ENCODE measurements at regions not wholly inside any gene's neighbourhood (a gene's known extent, or its start where the extent isn't known, plus 50 kb on each side); places are given as distances from the start of the nearest gene placed in this dataset.

DNA sequence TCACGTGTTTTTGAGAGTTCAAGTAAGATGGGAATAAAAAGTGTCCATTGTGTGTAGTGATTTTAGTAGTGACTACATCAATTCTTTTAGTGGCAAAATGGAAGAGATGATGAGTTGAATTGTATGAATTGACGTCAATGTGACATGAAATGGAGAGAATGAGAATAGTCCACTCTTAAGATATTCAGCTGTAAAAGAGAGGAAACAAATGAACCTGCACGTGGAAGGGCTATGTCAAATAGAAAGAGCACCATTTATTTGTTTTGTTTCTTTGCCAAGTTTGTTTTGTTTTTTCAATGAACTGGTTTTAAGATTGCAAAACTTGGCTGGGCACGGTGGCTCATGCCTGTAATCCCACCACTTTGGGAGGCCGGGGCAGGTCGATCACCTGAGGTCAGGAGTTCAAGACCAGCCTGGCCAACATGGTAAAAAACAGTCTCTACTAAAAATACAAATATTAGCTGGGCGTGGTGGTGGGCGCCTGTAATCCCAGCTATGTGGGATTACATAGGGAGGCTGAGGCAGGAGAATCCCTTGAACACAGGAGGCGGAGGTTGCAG is 453.8 kb downstream of the TAF11L14 start:
- Histone ChIP-seq H2BK20ac (ENCODE audit: low read depth, low read length) (no peak overlapping the region), H4K8ac (ENCODE audit: low read depth in 2 of 2, low read length in 2 of 2) (no peak overlapping the region), H3K36me3 (ENCODE audit: control insufficient read depth, insufficient read depth, low read length) (no peaks in the 10 kb centered on the region), H3K9ac (ENCODE audit: low read depth, low read length) (no peak overlapping the region), H3K14ac (replicated peaks; ENCODE audit: low read depth, low read length) (no peak overlapping the region), H2AK5ac (ENCODE audit: low read depth, low read length) (no peak overlapping the region), H3K23ac (ENCODE audit: low read depth, low read length) (no peak overlapping the region), H2BK15ac (ENCODE audit: low read depth, low read length) (no peak overlapping the region), H3K56ac (ENCODE audit: extremely low read depth, insufficient read depth, low read length) (no peak overlapping the region), H2AK9ac (replicated peaks; ENCODE audit: low read depth, low read length, poor library complexity) (no peak overlapping the region), H3K4ac (ENCODE audit: low read depth, low read length) (no peak overlapping the region), H3K9me3 (ENCODE audit: control insufficient read depth, insufficient read depth, low read length) (no peaks in the 10 kb centered on the region), H3K9me1 (ENCODE audit: insufficient read depth, low read length) (no peaks in the 10 kb centered on the region), H4K91ac (ENCODE audit: insufficient read depth, low read depth, low read length) (no peak overlapping the region), H3K27ac (ENCODE audit: insufficient read depth, low read length) (no peak overlapping the region), H4K20me1 (ENCODE audit: insufficient read depth, low read length) (no peaks in the 10 kb centered on the region), H2BK120ac (ENCODE audit: low read depth, low read length) (no peak overlapping the region), H3K4me3 (ENCODE audit: insufficient read depth, low read depth, low read length) (no peak overlapping the region), H3K4me1 (ENCODE audit: control insufficient read depth, insufficient read depth, low read length) (no peaks in the 10 kb centered on the region), H4K5ac (ENCODE audit: low read depth, low read length) (no peak overlapping the region), H2BK5ac (ENCODE audit: low read depth, low read length, poor library complexity, severe bottlenecking) (no peak overlapping the region), H3K27me3 (ENCODE audit: control insufficient read depth, insufficient read depth, low read length) (no peaks in the 10 kb centered on the region), H3K4me2 (ENCODE audit: low read depth, low read length) (no peak overlapping the region), H2AFZ (replicated peaks; ENCODE audit: low read length, poor library complexity) (no peak overlapping the region), H3K79me1 (ENCODE audit: low read depth in 1 of 2, low read length in 2 of 2) (no peaks in the 10 kb centered on the region), H3K18ac (ENCODE audit: low read depth, low read length) (no peak overlapping the region)
- DNase-seq (no peak), ATAC-seq (ENCODE audit: low read depth) (no peak)
- WGBS, 2 experiments (ENCODE audit: extremely low coverage in 2 of 2, insufficient read length in 1 of 2), result 67 to 100% methylated on average over 1 of the region's 9 CpGs
- dilution Hi-C loops (cut with HindIII; ENCODE audit: low sequenced_read_pairs, unreplicated experiment) (no loop called here), intact Hi-C loops (cut with micrococcal nuclease) (no loop called here), in situ Hi-C loops (cut with MboI; ENCODE audit: low sequenced_read_pairs) (no loop called here)
- TF ChIP-seq RCOR1 (IDR thresholded peaks at IDR 0.05; ENCODE audit: insufficient replicate concordance, low read length) (no peak), RAD21 (IDR thresholded peaks at IDR 0.05; ENCODE audit: low read length) (no peak), SMC3 (IDR thresholded peaks at IDR 0.05; ENCODE audit: low read depth, low read length) (no peak), CEBPB (IDR thresholded peaks at IDR 0.05; ENCODE audit: low read depth, low read length) (no peak), MXI1 (IDR thresholded peaks at IDR 0.05; ENCODE audit: borderline replicate concordance, low read depth, low read length) (no peak), USF2 (IDR thresholded peaks at IDR 0.05; ENCODE audit: low read depth, low read length) (no peak), MAFK (IDR thresholded peaks at IDR 0.05; ENCODE audit: low read depth, low read length) (no peak), BHLHE40 (IDR thresholded peaks at IDR 0.05; ENCODE audit: low read depth, low read length) (no peak)
- ChIA-PET POLR2A (ENCODE audit: unreplicated experiment) (no interaction called here), CTCF (no interaction called here)
- no TSS peak for BruUV-seq (replicated peaks)

Measured in IMR-90 (cell line).